ENCODE measurements at regions not wholly inside any gene's neighbourhood (a gene's known extent, or its start where the extent isn't known, plus 50 kb on each side); places are given as distances from the start of the nearest gene placed in this dataset.
"Not testable (repeated sequence)": the region's sequence is repeated elsewhere in the genome, so short reads cannot be mapped to it uniquely, and the experiment has no call there.

DNA sequence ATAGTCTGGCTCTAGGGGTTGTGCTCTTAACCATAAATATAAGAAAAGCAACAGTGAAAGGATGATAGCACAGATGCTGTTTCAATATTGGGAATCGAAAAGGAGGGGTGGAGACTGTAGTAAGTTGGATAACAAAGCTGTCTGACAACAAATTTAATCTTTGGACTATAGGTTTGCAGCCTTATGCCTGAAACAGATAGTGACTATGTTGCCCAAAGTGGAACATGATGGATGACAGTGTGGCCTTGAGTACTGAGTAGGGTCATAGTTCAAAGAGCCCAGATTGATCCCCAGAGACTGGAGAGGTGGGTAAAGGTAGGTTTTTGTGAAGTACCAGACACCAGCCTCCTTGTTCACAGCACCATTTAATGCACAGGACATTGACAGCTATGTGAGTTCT is 144.0 kb upstream of the PALMD start:
- TF ChIP-seq, protein P1, sequence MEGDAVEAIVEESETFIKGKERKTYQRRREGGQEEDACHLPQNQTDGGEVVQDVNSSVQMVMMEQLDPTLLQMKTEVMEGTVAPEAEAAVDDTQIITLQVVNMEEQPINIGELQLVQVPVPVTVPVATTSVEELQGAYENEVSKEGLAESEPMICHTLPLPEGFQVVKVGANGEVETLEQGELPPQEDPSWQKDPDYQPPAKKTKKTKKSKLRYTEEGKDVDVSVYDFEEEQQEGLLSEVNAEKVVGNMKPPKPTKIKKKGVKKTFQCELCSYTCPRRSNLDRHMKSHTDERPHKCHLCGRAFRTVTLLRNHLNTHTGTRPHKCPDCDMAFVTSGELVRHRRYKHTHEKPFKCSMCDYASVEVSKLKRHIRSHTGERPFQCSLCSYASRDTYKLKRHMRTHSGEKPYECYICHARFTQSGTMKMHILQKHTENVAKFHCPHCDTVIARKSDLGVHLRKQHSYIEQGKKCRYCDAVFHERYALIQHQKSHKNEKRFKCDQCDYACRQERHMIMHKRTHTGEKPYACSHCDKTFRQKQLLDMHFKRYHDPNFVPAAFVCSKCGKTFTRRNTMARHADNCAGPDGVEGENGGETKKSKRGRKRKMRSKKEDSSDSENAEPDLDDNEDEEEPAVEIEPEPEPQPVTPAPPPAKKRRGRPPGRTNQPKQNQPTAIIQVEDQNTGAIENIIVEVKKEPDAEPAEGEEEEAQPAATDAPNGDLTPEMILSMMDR (IDR thresholded peaks at IDR 0.05; ENCODE audit: insufficient read depth, low read depth, low read length, missing control alignments), result no peak
- no peak overlapping the region for H3K4me3 ChIP-seq (ENCODE audit: low read depth, low read length)
- DNase-seq (ENCODE audit: low read depth), result no peak

DNA sequence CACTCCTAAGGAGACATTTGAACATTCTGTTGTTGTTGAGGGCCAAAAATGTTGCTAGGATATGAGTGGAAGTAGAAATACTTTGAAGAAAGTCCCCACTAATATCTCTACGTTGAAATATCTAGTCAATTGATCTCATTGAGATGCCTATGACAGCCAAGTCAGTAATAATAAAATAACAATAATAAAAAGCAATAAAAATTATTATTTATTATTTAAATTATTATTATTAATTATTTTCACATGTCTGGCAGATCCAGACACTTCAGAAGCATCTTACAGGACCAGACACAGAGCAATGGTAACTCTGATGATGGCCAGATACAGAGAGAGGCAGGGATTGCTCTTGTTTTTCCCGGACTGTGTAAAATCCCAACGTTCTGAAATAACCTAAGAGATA is 143.5 kb upstream of the PALMD start:
- DNase-seq (ENCODE audit: low read depth), result no peak
- H3K4me3 ChIP-seq (ENCODE audit: low read depth, low read length), result no peak overlapping the region
- TF ChIP-seq, protein P1 (IDR thresholded peaks at IDR 0.05; ENCODE audit: insufficient read depth, low read depth, low read length, missing control alignments), result no peak

DNA sequence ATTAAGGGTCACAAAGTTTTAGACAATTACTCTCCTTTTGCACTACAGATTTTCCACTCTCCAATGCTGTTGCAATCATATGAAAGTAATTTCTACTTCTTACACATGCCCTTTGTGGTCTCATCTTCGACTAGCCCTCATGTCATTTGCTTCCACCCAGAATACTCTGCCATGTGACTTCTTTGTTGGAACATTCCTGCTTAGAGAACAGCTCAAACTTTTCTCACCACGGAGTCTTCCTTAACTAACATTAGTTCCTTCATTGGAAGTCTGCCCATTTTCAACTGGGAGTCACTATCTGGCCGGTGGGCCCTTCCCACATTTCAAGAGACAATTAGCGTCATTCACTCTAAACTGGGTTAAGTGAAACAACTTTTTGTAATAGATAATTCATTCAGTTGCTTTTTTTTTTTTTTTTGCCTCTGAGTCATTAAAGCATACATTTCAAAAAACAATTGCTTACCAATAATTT is 142.6 kb upstream of the PALMD start:
- DNase-seq (ENCODE audit: low read depth), result no peak
- no peak overlapping the region for H3K4me3 ChIP-seq (ENCODE audit: low read depth, low read length)
- TF ChIP-seq, protein P1 (IDR thresholded peaks at IDR 0.05; ENCODE audit: insufficient read depth, low read depth, low read length, missing control alignments), result no peak

DNA sequence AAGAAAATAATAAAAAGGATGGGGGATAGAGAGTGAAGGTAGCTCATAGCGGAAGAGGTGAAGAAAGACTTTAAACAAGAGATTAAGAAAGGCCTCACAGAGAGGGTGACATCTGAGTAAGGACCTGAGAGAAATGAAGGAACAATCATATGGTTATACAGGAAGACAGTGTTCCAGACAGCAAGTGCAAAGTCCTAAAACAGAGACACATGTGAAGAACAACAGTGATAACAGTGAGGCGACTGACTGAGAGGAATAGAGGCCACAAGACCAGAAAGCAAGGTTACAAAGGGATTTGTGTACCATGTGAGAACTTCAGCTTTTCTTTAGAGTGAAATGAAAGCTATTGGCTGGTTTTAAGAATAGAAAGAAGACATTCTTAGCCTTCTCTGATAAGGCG is 141.6 kb upstream of the PALMD start:
- DNase-seq (ENCODE audit: low read depth), result no peak
- H3K4me3 ChIP-seq (ENCODE audit: low read depth, low read length), result no peak overlapping the region
- TF ChIP-seq, protein P1 (IDR thresholded peaks at IDR 0.05; ENCODE audit: insufficient read depth, low read depth, low read length, missing control alignments), result no peak

DNA sequence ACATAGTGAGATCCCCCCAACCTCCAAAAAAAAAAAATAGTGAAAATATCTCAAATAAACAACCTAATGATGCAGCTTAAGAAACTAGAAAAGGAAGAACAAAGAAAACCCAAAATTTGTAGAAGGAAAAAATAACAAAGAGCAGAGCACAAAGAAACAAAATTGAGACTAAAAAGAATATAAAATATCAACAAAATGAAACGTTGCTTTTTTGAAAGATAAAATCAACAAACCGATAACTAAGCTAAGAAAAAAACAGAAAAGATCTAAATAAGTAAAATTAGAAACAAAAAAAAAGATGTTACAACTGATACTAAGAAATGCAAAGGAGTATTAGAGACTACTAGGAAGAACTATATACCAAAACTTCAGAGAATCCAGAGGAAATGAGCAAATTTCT is 139.3 kb upstream of the PALMD start:
- TF ChIP-seq, protein P1 (IDR thresholded peaks at IDR 0.05; ENCODE audit: insufficient read depth, low read depth, low read length, missing control alignments), result no peak
- no peak overlapping the region for H3K4me3 ChIP-seq (ENCODE audit: low read depth, low read length)
- no peak for DNase-seq (ENCODE audit: low read depth)

DNA sequence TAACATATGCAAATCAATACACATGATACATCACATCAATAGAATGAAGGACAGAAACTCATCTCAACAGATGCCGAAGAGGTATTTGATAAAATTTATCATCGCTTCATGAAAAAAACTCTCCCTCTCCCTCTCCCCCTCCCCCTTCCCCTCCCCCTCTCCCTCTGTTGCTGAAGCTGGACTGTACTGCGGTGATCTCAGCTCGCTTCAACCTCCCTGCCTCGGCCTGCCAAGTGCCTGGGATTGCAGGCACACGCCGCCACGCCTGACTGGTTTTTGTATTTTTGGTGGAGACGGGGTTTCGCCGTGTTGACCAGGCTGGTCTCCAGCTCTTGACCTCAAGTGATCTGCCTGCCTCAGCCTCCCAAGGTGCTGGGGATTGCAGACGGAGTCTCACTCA is 138.5 kb upstream of the PALMD start:
- H3K4me3 ChIP-seq (ENCODE audit: low read depth, low read length); DNase-seq (ENCODE audit: low read depth): not testable (repeated sequence)

DNA sequence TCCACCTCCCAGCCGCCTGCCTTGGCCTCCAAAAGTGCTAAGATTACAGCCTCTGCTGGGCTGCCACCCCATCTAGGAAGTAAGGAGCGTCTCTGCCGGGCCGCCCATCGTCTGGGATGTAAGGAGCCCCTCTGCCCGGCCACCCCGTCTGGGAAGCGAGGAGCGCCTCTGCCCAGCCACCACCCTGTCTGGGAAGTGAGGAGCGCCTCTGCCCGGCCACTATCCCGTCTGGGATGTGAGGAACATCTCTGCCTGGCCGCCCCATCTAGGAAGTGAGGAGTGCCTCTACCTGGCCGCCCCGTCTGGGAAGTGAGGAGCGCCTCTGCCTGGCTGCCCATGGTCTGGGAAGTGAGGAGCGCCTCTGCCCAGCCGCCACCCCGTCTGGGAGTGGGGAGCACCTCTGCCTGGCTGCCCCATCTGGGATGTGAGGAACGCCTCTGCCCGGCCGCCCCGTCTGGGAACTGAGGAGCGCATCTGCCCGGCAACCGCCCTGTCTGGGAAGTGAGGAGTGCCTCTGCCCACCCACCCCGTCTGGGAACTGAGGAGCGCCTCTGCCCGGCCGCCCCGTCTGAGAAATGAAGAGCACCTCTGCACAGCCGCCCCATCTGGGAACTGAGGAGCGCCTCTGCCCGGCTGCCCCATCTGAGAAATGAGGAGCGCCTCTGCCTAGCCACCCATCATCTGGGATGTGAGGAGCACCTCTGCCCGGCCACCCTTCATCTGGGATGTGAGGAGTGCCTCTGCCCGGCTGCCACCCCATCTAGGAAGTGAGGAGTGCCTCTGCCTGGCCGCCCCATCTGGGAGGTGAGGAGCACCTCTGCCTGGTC is 137.8 kb upstream of the PALMD start:
- TF ChIP-seq, protein P1 (IDR thresholded peaks at IDR 0.05; ENCODE audit: insufficient read depth, low read depth, low read length, missing control alignments), result no peak
- no peak for DNase-seq (ENCODE audit: low read depth)
- H3K4me3 ChIP-seq (ENCODE audit: low read depth, low read length), result no peak overlapping the region

DNA sequence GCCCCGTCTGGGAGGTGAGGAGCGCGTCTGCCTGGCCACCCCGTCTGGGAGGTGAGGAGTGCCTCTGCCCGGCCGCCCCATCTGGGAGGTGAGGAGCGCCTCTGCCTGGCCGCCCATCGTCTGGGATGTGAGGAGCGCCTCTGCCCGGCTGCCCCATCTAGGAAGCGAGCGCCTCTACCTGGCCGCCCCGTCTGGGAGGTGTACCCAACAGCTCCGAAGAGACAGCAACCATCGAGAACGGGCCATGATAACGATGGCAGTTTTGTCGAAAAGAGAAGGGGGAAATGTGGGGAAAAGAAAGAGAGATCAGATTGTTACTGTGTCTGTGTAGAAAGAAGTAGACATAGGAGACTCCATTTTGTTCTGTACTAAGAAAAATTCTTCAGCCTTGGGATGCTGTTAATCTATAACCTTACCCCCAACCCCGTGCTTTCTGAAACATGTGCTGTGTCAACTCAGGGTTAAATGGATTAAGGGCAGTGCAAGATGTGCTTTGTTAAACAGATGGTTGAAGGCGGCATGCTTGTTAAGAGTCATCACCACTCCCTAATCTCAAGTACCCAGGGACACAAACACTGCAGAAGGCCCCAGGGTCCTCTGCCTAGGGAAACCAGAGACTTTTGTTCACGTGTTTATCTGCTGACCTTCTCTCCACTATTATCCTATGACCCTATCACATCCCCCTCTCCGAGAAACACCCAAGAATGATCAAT is 137.0 kb upstream of the PALMD start:
- DNase-seq (ENCODE audit: low read depth); H3K4me3 ChIP-seq (ENCODE audit: low read depth, low read length): not testable (repeated sequence)

DNA sequence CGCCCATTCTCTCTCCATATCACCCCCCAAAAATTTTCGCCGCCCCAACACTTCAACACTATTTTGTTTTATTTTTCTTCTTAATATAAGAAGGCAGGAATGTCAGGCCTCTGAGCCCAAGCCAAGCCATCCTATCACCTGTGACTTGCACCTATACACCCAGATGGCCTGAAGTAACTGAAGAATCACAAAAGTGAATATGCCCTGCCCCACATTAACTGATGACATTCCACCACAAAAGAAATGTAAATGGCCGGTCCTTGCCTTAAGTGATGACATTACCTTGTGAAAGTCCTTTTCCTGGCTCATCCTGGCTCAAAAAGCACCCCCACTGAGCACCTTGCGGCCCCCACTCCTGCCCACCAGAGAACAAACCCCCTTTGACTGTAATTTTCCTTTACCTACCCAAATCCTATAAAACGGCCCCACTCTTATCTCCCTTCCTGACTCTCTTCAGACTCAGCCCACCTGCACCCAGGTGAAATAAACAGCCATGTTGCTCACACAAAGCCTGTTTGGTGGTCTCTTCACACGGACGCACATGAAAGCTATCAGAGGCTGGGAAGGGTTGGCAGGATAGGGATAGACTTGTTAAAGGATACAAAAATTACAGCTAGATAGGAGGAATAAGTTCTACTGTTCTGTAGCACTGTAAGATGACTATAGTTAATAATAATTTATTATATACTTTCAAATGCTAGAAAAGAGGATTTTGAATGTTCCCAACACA is 130.9 kb upstream of the PALMD start:
- H3K4me3 ChIP-seq (ENCODE audit: low read depth, low read length); DNase-seq (ENCODE audit: low read depth): not testable (repeated sequence)
